ENCODE measurements at regions not wholly inside any gene's neighbourhood (a gene's known extent, or its start where the extent isn't known, plus 50 kb on each side); places are given as distances from the start of the nearest gene placed in this dataset.

DNA sequence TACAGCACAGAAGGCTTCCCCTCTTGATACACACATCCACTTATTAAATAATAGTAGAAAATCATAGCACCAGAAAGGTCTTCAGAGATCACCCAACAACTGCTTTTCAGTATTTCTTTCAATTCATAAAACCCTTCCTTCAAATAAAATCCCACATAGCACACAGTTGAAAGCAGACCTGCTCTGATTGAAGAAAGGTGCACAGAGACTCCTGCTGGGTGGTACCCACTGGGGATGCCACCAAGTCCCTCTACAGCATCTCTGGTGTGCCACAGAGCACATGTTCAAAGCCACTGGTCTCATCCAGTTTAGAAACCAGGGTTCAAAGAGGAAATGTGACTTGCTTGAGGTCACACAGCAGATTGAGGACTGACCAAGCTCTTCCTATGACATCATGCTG is 427.5 kb downstream of the BCL11B start:
- no peaks in the 10 kb centered on the region for H3K36me3 Mint-ChIP-seq (ENCODE audit: unreplicated experiment)
- H3K27me3 Mint-ChIP-seq (ENCODE audit: unreplicated experiment): peaks cover 4% of the 10 kb centered on the region
- H3K4me1 Mint-ChIP-seq (ENCODE audit: low read depth, unreplicated experiment): no peaks in the 10 kb centered on the region
- H3K27ac Mint-ChIP-seq (ENCODE audit: unreplicated experiment): no peak overlapping the region
- H3K9me3 Mint-ChIP-seq (ENCODE audit: unreplicated experiment): no peaks in the 10 kb centered on the region
- no peak for DNase-seq
- no peak overlapping the region for H3K4me3 Mint-ChIP-seq (ENCODE audit: unreplicated experiment)
- no peak for TF ChIP-seq CTCF (IDR thresholded peaks at IDR 0.05; ENCODE audit: partially characterized antibody, unreplicated experiment)

- Mint-ChIP-seq H3K27ac (ENCODE audit: unreplicated experiment) (no peak overlapping the region), H3K9me3 (ENCODE audit: unreplicated experiment) (no peaks in the 10 kb centered on the region), H3K4me1 (ENCODE audit: low read depth, unreplicated experiment) (no peaks in the 10 kb centered on the region), H3K36me3 (ENCODE audit: unreplicated experiment) (no peaks in the 10 kb centered on the region), H3K27me3 (ENCODE audit: unreplicated experiment) (peaks cover 2% of the 10 kb centered on the region), H3K4me3 (ENCODE audit: unreplicated experiment) (no peak overlapping the region)
- DNase-seq: no peak
- TF ChIP-seq CTCF (IDR thresholded peaks at IDR 0.05; ENCODE audit: partially characterized antibody, unreplicated experiment): no peak
These were observed 424.2 kb downstream of the BCL11B start for GRCh38 chr14:98847521-98848468.

DNA sequence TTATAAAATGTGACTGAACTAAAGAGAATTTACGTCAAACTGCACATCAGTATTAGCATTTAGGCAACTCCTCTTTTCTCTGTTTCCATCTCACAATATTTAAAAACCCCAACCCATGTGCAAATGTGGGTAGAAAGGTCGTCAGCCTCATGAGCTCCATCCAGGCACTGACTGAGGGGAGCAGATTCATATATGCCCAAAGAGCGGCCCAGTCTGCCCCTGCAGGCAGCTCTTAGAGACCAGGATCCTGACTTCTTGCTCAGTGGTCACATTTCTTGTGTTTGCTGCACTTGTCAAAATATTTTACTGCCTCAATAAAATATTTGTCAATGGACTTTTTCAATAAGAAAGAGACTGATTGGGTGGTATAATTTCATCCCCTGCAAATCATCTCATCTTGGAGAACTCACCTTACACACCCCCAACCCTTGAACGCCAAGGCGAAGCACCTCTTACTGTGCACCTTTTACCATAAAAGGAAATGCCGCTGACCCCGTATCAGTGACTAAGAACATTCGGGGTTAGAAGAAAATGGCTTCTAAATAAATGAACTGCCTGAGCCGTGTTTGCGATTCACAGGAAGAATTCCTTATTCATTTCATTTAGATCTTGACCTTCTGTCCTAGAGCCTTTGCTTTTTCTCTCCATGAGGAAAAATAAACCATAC is 418.8 kb downstream of the BCL11B start:
- H3K27ac Mint-ChIP-seq (ENCODE audit: unreplicated experiment): no peak overlapping the region
- TF ChIP-seq CTCF (IDR thresholded peaks at IDR 0.05; ENCODE audit: partially characterized antibody, unreplicated experiment): no peak

DNA sequence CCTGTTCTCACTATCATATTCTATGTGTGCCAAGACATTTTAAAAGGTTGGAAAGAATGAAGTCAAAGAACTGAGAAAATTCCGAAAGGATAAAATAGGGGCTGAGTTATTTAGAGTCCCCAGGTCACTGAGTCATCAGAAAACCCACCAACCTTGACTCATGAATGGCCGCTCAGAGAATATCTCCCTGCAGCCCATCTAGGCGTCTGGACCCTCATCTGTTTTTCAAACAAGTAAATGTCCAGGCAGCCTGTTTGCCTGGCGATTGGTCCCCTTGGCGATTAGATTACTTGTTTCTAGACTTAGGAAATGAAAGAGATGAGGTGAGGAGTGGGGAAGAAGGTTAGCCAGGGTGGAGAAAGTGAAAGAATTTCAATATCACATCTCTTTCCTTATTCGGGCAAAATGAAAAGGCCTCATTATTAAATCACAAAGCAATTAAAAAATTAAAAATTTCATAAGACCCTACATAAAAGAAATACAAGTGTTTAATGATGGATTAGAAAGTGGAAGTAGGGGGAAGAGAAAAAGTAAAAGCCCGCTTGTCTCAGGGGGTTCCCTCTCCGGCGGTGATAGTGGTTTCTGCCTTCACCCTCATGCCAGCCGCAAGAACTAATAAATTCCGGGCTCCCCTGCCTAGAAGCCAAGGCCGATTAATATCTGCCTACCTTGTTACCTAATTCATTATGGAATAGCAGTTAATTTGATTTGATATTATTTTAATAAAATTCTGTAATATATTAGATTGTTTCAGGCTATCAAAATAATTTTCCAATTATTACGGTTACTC is 415.9 kb downstream of the BCL11B start:
- H3K27ac Mint-ChIP-seq (ENCODE audit: unreplicated experiment): no peak overlapping the region
- DNase-seq: no peak
- no peak overlapping the region for H3K4me3 Mint-ChIP-seq (ENCODE audit: unreplicated experiment)
- H3K27me3 Mint-ChIP-seq (ENCODE audit: unreplicated experiment): peaks cover 6% of the 10 kb centered on the region
- H3K4me1 Mint-ChIP-seq (ENCODE audit: low read depth, unreplicated experiment): no peaks in the 10 kb centered on the region
- TF ChIP-seq CTCF (IDR thresholded peaks at IDR 0.05; ENCODE audit: partially characterized antibody, unreplicated experiment): no peak
- no peaks in the 10 kb centered on the region for H3K36me3 Mint-ChIP-seq (ENCODE audit: unreplicated experiment)
- no peaks in the 10 kb centered on the region for H3K9me3 Mint-ChIP-seq (ENCODE audit: unreplicated experiment)

More for the DNA sequence above, 418.8 kb downstream of the BCL11B start:
- Mint-ChIP-seq H3K36me3 (ENCODE audit: unreplicated experiment) (no peaks in the 10 kb centered on the region), H3K27me3 (ENCODE audit: unreplicated experiment) (peaks cover 3% of the 10 kb centered on the region), H3K4me1 (ENCODE audit: low read depth, unreplicated experiment) (no peaks in the 10 kb centered on the region), H3K9me3 (ENCODE audit: unreplicated experiment) (no peaks in the 10 kb centered on the region), H3K4me3 (ENCODE audit: unreplicated experiment) (no peak overlapping the region)
- no peak for DNase-seq
